Pancreas (tissue), 10 donors: ENCODE measurements at regions not wholly inside any gene's neighbourhood (a gene's known extent, or its start where the extent isn't known, plus 50 kb on each side); places are given as distances from the start of the nearest gene placed in this dataset.
A peak's percentile ranks its signal among the peaks of the same experiment; 100 is the strongest.

Source experiments
- ATAC-seq, 4 donors: fragments of 200-7000 bp; cut with Tn5 transposase; one replicate each; pipeline versions ENCODE4 v1.8.0 to v1.9.1; 2020; ENCODE audit warnings: mild to moderate bottlenecking in 4 of 4, moderate library complexity in 4 of 4
- DNase-seq, 6 donors: peaks; one replicate each; pipeline ENCODE4 v3.0.0-alpha.2; 2020
- FAIRE-seq: peaks from 2 replicates; lab custom pipeline; 2012; peaks lifted over from hg19 to GRCh38; lab: Jason Lieb, UNC
- H3K27ac ChIP-seq, 4 donors: fragments of 200-600 bp; sonication (generic); 1 replicate in 3 of 4; 2 replicates in 1 of 4; pipeline versions ENCODE4 v1.5.0 to v1.8.0; 2020
- H3K27me3 ChIP-seq, 4 donors: fragments of 200-600 bp; one replicate each; pipeline ENCODE4 v1.8.0; 2021
- H3K36me3 ChIP-seq, 3 donors: fragments of 200-600 bp; sonication (generic) in 1 of 3; one replicate each; pipeline versions ENCODE4 v1.5.0 to v1.8.0; 2020 to 2021
- H3K4me1 ChIP-seq, 3 donors: fragments of 200-600 bp; one replicate each; pipeline ENCODE4 v1.8.0; 2021
- H3K4me3 ChIP-seq, 4 donors: fragments of 200-600 bp; sonication (generic) in 2 of 4; one replicate each; pipeline versions ENCODE4 v1.5.0 to v1.8.0; 2020 to 2021
- H3K9me3 ChIP-seq, 4 donors: fragments of 200-600 bp; one replicate each; pipeline ENCODE4 v1.8.0; 2021
- CTCF ChIP-seq, 4 donors: fragments of 200-600 bp; sonication (generic) in 3 of 4; IDR thresholded peaks; one replicate each; pipeline versions ENCODE4 v1.5.0 to v1.8.0; 2021; ENCODE audit warnings: antibody characterized with exemption in 4 of 4
- WGBS, 2 donors: extraction: QIAGEN DNeasy Blood & Tissue Kit; methylation state at CpG; one replicate each; pipeline ENCODE4 v1.1.7; 2013; 5-methylcytosine and 5-hydroxymethylcytosine counted together
- intact Hi-C, 3 donors: fragments of 100-400 bp; cut with DNase I; formaldehyde crosslinking; loops; one replicate each; pipeline versions ENCODE4 v1.11.1 to v1.14.2; 2022
- donor health status: healthy with polysubstance abuse.
- donor health status: DM: no; HTN: no; CAD: no; lungs with moderate emphysema.
- donor health status: DM: no; HTN: no; CAD: no.
- donor health status: control.
- donor health status: control.
- donor health status: Bipolar disorder and iron deficiency.
- donor health status: DM: yes; HTN: yes; CAD: no.
- donor health status: DM: no; HTN: no; CAD: no.
- donor health status: DM: no; HTN: no; CAD: no.
- donor health status: DM: yes; HTN: yes; CAD: no.

- no peak overlapping the region for H3K27ac ChIP-seq
- H3K4me3 ChIP-seq: no peak overlapping the region
- peak in 1 of 6 donors; percentile 36 for DNase-seq
- intact Hi-C loops: no loop called here
- no peak for FAIRE-seq
- WGBS, 2 donors: 82 to 89% methylated on average over 27 of the region's 27 CpGs
- H3K36me3 ChIP-seq: no peaks in the 10 kb centered on the region
- TF ChIP-seq CTCF (IDR thresholded peaks at IDR 0.05): no peak
- no peaks in the 10 kb centered on the region for H3K27me3 ChIP-seq
- peaks cover 0 to 5% (median 0%) of the 10 kb centered on the region in 3 donors for H3K4me1 ChIP-seq
- no peaks in the 10 kb centered on the region for H3K9me3 ChIP-seq
- no peak for ATAC-seq
Observed at GRCh38 chr14:38838049-38838978, 264.7 kb downstream of the SEC23A start.

- DNase-seq: peak in 1 of 6 donors; percentile 48
- no peak for TF ChIP-seq CTCF (IDR thresholded peaks at IDR 0.05)
- Histone ChIP-seq H3K27ac (no peak overlapping the region), H3K27me3 (no peaks in the 10 kb centered on the region), H3K9me3 (no peaks in the 10 kb centered on the region), H3K4me1 (peaks cover 0 to 5% (median 0%) of the 10 kb centered on the region in 3 donors), H3K4me3 (no peak overlapping the region), H3K36me3 (no peaks in the 10 kb centered on the region)
- no peak for FAIRE-seq
- ATAC-seq: no peak
- WGBS, 2 donors: 81 to 88% methylated on average over 17 of the region's 17 CpGs
- intact Hi-C loops: no loop called here
Observed at GRCh38 chr14:38837343-38838048, 265.5 kb downstream of the SEC23A start.

GRCh38 chr14:38836539-38836938 is 266.5 kb downstream of the SEC23A start:
- no peak overlapping the region for H3K4me3 ChIP-seq
- FAIRE-seq (no peak), ATAC-seq (no peak)

GRCh38 chr14:38835874-38836273 is 267.2 kb downstream of the SEC23A start:
- H3K27me3 ChIP-seq: no peaks in the 10 kb centered on the region
- peak in 2 of 6 donors; percentile 50 to 56 for DNase-seq

More at GRCh38 chr14:38836539-38836938, 266.5 kb downstream of the SEC23A start:
- H3K27me3 ChIP-seq: no peaks in the 10 kb centered on the region
- intact Hi-C loops: no loop called here
- H3K4me1 ChIP-seq: peaks cover 0 to 5% (median 0%) of the 10 kb centered on the region in 3 donors
- no peak for DNase-seq
- H3K36me3 ChIP-seq: no peaks in the 10 kb centered on the region
- no peak overlapping the region for H3K27ac ChIP-seq
- 81 to 82% methylated on average over 7 of the region's 7 CpGs for WGBS, 2 donors
- no peak for TF ChIP-seq CTCF (IDR thresholded peaks at IDR 0.05)
- no peaks in the 10 kb centered on the region for H3K9me3 ChIP-seq

More at GRCh38 chr14:38835874-38836273, 267.2 kb downstream of the SEC23A start:
- 84 to 88% methylated on average over 18 of the region's 18 CpGs for WGBS, 2 donors
- intact Hi-C loops: no loop called here
- Histone ChIP-seq H3K4me1 (peaks cover 0 to 5% (median 0%) of the 10 kb centered on the region in 3 donors), H3K4me3 (no peak overlapping the region), H3K36me3 (no peaks in the 10 kb centered on the region), H3K27ac (no peak overlapping the region), H3K9me3 (no peaks in the 10 kb centered on the region)
- FAIRE-seq (no peak), ATAC-seq (no peak)
- no peak for TF ChIP-seq CTCF (IDR thresholded peaks at IDR 0.05)
